K562 (cell line): ENCODE measurements at regions not wholly inside any gene's neighbourhood (a gene's known extent, or its start where the extent isn't known, plus 50 kb on each side); places are given as distances from the start of the nearest gene placed in this dataset.

Source experiments
- ATAC-seq: fragments of 200-7000 bp; cut with Tn5 transposase; 3 replicates; pipeline ENCODE4 v1.9.1; 2020; ENCODE audit warnings: moderate library complexity
- BruUV-seq: library from RNA; stranded (reverse); fragments of 400-500 nt; replicated peaks from 2 replicates; lab custom pipeline; 2021; lab: Mats Ljungman, UMichigan
- CTCF ChIA-PET: fragments of 300-600 bp; formaldehyde crosslinking; extraction: SDS; loops from one replicate; lab custom pipeline; 2021; ENCODE audit warnings: low intra/inter-chr PET ratio; lab: Yijun Ruan, JAX
- POLR2A ChIA-PET: fragments of 300-600, 350-650 bp; sonication (Branson Sonifier 250); formaldehyde crosslinking; extraction: SDS; loops from one replicate; lab custom pipeline; 2021; ENCODE audit warnings: antibody characterized with exemption, inconsistent platforms; lab: Yijun Ruan, JAX
- DNase-seq, 4 experiments: peaks; one replicate each; pipeline versions ENCODE4 v3.0.0 to v3.0.0-alpha.2; 2011 to 2018; ENCODE audit warnings: low spot score in 3 of 4, mixed read lengths in 3 of 4; ENCODE audit errors: extremely low read depth in 1 of 4
- FAIRE-seq: peaks from 2 replicates; lab custom pipeline; 2011; peaks lifted over from hg19 to GRCh38; lab: Jason Lieb, UNC
- H2AFZ ChIP-seq: 2 replicates; pipeline ENCODE4 v1.6.0; 2011; ENCODE audit warnings: low read depth, low read length, control low read depth, inconsistent platforms
- H3K27ac ChIP-seq: fragments of 200-600 bp; 3 replicates; pipeline ENCODE4 v1.8.0; 2011; ENCODE audit warnings: low read depth, mild to moderate bottlenecking, control low read depth, inconsistent platforms, low read length, moderate library complexity, mixed read lengths; ENCODE audit errors: extremely low read depth
- H3K27me3 ChIP-seq, 2 experiments: fragments of 300-600 bp in 1 of 2; 2 replicates in 1 of 2; 3 replicates in 1 of 2; pipeline versions ENCODE4 v1.6.0 to v1.8.0; 2011; ENCODE audit warnings: inconsistent platforms in 2 of 2, low read length in 2 of 2, mild to moderate bottlenecking in 1 of 2, mixed read lengths in 1 of 2, moderate library complexity in 1 of 2; ENCODE audit not compliant: control insufficient read depth in 2 of 2, insufficient read depth in 2 of 2
- H3K36me3 ChIP-seq: fragments of 300-600 bp; 3 replicates; pipeline ENCODE4 v1.8.0; 2011; ENCODE audit warnings: mild to moderate bottlenecking, low read length, inconsistent platforms; ENCODE audit not compliant: control insufficient read depth, insufficient read depth
- H3K4me1 ChIP-seq, 2 experiments: fragments of 200-600 bp in 1 of 2; replicated peaks in 1 of 2; 2 replicates in 1 of 2; 3 replicates in 1 of 2; pipeline versions ENCODE4 v1.5.1 to v1.8.0; 2011; ENCODE audit warnings: inconsistent platforms in 2 of 2, low read length in 2 of 2, mild to moderate bottlenecking in 1 of 2, mixed read lengths in 1 of 2, moderate library complexity in 1 of 2; ENCODE audit not compliant: control insufficient read depth in 2 of 2, insufficient read depth in 2 of 2
- H3K4me2 ChIP-seq: 2 replicates; pipeline ENCODE4 v1.6.1; 2011; ENCODE audit warnings: low read length, control low read depth, inconsistent platforms, mixed read lengths; ENCODE audit not compliant: insufficient read depth
- H3K4me3 ChIP-seq: fragments of 200-600 bp; sonication (generic), shearing (Covaris generic); 2 replicates; pipeline ENCODE4 v1.5.1; 2016; ENCODE audit warnings: control low read depth, inconsistent platforms
- H3K79me2 ChIP-seq: fragments of 200-600 bp; 3 replicates; pipeline ENCODE4 v1.8.0; 2011; ENCODE audit warnings: low read length, inconsistent platforms; ENCODE audit not compliant: control insufficient read depth, insufficient read depth
- H3K9ac ChIP-seq, 2 experiments: 2 replicates each; pipeline versions ENCODE4 v1.6.0 to v1.6.1; 2011; ENCODE audit warnings: low read depth in 2 of 2, low read length in 2 of 2, control low read depth in 1 of 2, inconsistent platforms in 1 of 2, mild to moderate bottlenecking in 1 of 2, mixed read lengths in 1 of 2; ENCODE audit not compliant: insufficient read depth in 1 of 2
- H3K9me1 ChIP-seq: one replicate; pipeline ENCODE4 v1.6.0; 2011; ENCODE audit warnings: inconsistent platforms, mild to moderate bottlenecking, low read length, moderate library complexity; ENCODE audit not compliant: control insufficient read depth, insufficient read depth
- H3K9me3 ChIP-seq: replicated peaks from 2 replicates; pipeline ENCODE4 v1.5.1; 2011; ENCODE audit warnings: low read depth, low read length, inconsistent platforms; ENCODE audit not compliant: control insufficient read depth, insufficient read depth
- H4K20me1 ChIP-seq: replicated peaks from 2 replicates; pipeline ENCODE4 v1.6.1; 2011; ENCODE audit warnings: low read length, inconsistent platforms, mixed read lengths; ENCODE audit not compliant: control insufficient read depth, insufficient read depth
- ELF2 ChIP-seq: fragments of 250-450 bp; sonication (Bioruptor Pico); IDR thresholded peaks from 2 replicates; pipeline ENCODE4 v1.5.0; 2021; ENCODE audit warnings: mild to moderate bottlenecking
- EZH2 ChIP-seq: IDR thresholded peaks from 2 replicates; pipeline ENCODE4 v1.6.1; 2012; ENCODE audit warnings: low read depth, mild to moderate bottlenecking, inconsistent platforms, low read length, borderline replicate concordance
- KAT8 ChIP-seq: fragments of 450-650 bp; IDR thresholded peaks from 2 replicates; pipeline ENCODE4 v1.6.1; 2016; ENCODE audit warnings: low read depth, mild to moderate bottlenecking
- PATZ1 ChIP-seq: fragments of 250-450 bp; sonication (Bioruptor Pico); IDR thresholded peaks from 2 replicates; pipeline ENCODE4 v1.5.0; 2020; ENCODE audit warnings: mild to moderate bottlenecking, borderline replicate concordance
- RFX7 ChIP-seq: fragments of 250-450 bp; sonication (Bioruptor Pico); IDR thresholded peaks from 2 replicates; pipeline ENCODE4 v1.5.1; 2021; ENCODE audit warnings: mild to moderate bottlenecking
- RHOXF2B ChIP-seq: fragments of 250-450 bp; sonication (Bioruptor Pico); conservative IDR thresholded peaks from 2 replicates; pipeline ENCODE4 v1.5.1; 2021
- TBP ChIP-seq: optimal IDR thresholded peaks from 2 replicates; pipeline ENCODE3; 2011; ENCODE audit warnings: low read depth, low read length, improper control_type of control experiment
- USF2 ChIP-seq: sonication (generic); formaldehyde crosslinking; IDR thresholded peaks from 2 replicates; pipeline ENCODE4 v1.5.0; 2020; ENCODE audit warnings: missing genetic modification reagents
- ZNF311 ChIP-seq: fragments of 250-450 bp; sonication (Bioruptor Pico); IDR thresholded peaks from 2 replicates; pipeline ENCODE4 v1.4.0; 2020; ENCODE audit warnings: mild to moderate bottlenecking, moderate library complexity
- ZNF668 ChIP-seq: fragments of 250-450 bp; sonication (Bioruptor Pico); IDR thresholded peaks from 2 replicates; pipeline ENCODE4 v1.8.0; 2022; ENCODE audit warnings: mild to moderate bottlenecking, inconsistent platforms
- ZSCAN32 ChIP-seq: fragments of 450-650 bp; formaldehyde crosslinking; IDR thresholded peaks from 2 replicates; pipeline ENCODE4 v1.4.0; 2020; ENCODE audit warnings: mild to moderate bottlenecking, moderate library complexity
- WGBS: fragments of 100-300 bp; shearing (Covaris generic); methylation state at CpG from one replicate; pipeline ENCODE4 v1.1.6; 2016; ENCODE audit warnings: low coverage, mixed read lengths; ENCODE audit not compliant: insufficient coverage; ENCODE audit errors: missing lambda C conversion rate; 5-methylcytosine and 5-hydroxymethylcytosine counted together
- in situ Hi-C: fragments of 300-500 bp; cut with MboI; formaldehyde crosslinking; loops from 4 replicates; pipeline ENCODE4 v1.15.0; 2018; ENCODE audit warnings: inconsistent platforms, mixed read lengths
- intact Hi-C: fragments of 100-400 bp; cut with micrococcal nuclease; formaldehyde crosslinking; loops from 2 replicates; pipeline ENCODE4 v1.14.2; 2022
- TF ChIP-seq, protein P1 (sequence below): IDR thresholded peaks from 2 replicates; pipeline ENCODE4 v1.6.1; 2011; ENCODE audit not compliant: insufficient read length; ENCODE audit errors: extremely low read depth
- TF ChIP-seq, protein P2 (sequence below): fragments of 450-650 bp; IDR thresholded peaks from 2 replicates; pipeline ENCODE4 v1.6.1; 2016; ENCODE audit warnings: missing biosample characterization, missing genetic modification characterization

- H3K36me3 ChIP-seq, result no peaks in the 10 kb centered on the region
- no peaks in the 10 kb centered on the region for H3K27me3 ChIP-seq
- no peak for FAIRE-seq
- TF ChIP-seq ELF2 (CRISPR knock-in tag) (no peak), RHOXF2B (CRISPR knock-in tag) (no peak)
- no peaks in the 10 kb centered on the region for H3K9me1 ChIP-seq
- no TSS peak for BruUV-seq
- no peak overlapping the region for H3K4me2 ChIP-seq
- H2AFZ ChIP-seq, result no peak overlapping the region
- H3K9me3 ChIP-seq, result no peaks in the 10 kb centered on the region
- H3K4me3 ChIP-seq, result no peak overlapping the region
- ChIA-PET POLR2A (no interaction called here), CTCF (no interaction called here)
- no peak overlapping the region for H3K27ac ChIP-seq
- no peak overlapping the region for H3K9ac ChIP-seq
- H3K79me2 ChIP-seq, result no peaks in the 10 kb centered on the region
- ATAC-seq, result no peak
- H4K20me1 ChIP-seq, result no peaks in the 10 kb centered on the region
- no peaks in the 10 kb centered on the region for H3K4me1 ChIP-seq
- intact Hi-C loops, result no loop called here
- in situ Hi-C loops, result no loop called here
- WGBS, result 0% methylated on average over 2 of the region's 2 CpGs
- DNase-seq, result no peak
These were observed 298.4 kb upstream of the MOCS1 start for GRCh38 chr6:40232698-40233097.

DNA sequence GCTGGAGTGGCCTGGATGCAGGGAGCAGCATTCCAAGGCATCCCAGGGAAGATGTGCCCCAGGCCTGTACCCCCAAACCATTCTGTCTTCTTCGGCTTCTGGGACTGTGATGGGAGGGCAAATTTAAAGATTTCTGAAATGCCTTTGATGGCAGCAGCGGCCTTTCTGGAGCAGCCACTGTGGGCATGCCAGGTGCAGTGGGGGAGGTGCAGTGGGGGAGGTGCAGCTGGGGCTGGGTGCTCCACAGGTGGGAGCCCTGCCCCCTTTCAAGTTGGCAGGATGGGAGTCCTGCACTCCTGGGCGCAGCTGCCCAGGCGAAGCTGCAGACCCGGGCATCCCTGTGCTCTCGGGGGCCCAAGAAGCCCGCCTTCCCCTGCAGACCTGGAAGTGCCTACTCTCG is 293.5 kb upstream of the MOCS1 start:
- Histone ChIP-seq H3K27ac (no peak overlapping the region), H3K9me1 (no peaks in the 10 kb centered on the region), H3K36me3 (no peaks in the 10 kb centered on the region), H3K4me1 (no peaks in the 10 kb centered on the region), H3K9me3 (no peaks in the 10 kb centered on the region), H2AFZ (no peak overlapping the region), H3K4me3 (no peak overlapping the region), H3K9ac (no peak overlapping the region), H4K20me1 (no peaks in the 10 kb centered on the region), H3K79me2 (no peaks in the 10 kb centered on the region), H3K4me2 (no peak overlapping the region), H3K27me3 (no peaks in the 10 kb centered on the region)
- no TSS peak for BruUV-seq
- POLR2A ChIA-PET, result no interaction called here
- CTCF ChIA-PET, result no interaction called here
- intact Hi-C loops, result no loop called here
- in situ Hi-C loops, result no loop called here
- no peak for ATAC-seq
- FAIRE-seq, result no peak
- no peak for DNase-seq
- 0% methylated on average over 8 of the region's 8 CpGs for whole genome bisulfite sequencing
- TF ChIP-seq TBP (no peak), ZNF668 (no peak), USF2 (no peak), KAT8 (no peak), RFX7 (CRISPR knock-in tag) (no peak), ZSCAN32 (no peak), ZNF311 (CRISPR knock-in tag) (no peak), PATZ1 (CRISPR knock-in tag) (no peak), EZH2 (no peak)
- TF ChIP-seq, protein P1, sequence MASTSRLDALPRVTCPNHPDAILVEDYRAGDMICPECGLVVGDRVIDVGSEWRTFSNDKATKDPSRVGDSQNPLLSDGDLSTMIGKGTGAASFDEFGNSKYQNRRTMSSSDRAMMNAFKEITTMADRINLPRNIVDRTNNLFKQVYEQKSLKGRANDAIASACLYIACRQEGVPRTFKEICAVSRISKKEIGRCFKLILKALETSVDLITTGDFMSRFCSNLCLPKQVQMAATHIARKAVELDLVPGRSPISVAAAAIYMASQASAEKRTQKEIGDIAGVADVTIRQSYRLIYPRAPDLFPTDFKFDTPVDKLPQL, result no peak
- TF ChIP-seq, protein P2, sequence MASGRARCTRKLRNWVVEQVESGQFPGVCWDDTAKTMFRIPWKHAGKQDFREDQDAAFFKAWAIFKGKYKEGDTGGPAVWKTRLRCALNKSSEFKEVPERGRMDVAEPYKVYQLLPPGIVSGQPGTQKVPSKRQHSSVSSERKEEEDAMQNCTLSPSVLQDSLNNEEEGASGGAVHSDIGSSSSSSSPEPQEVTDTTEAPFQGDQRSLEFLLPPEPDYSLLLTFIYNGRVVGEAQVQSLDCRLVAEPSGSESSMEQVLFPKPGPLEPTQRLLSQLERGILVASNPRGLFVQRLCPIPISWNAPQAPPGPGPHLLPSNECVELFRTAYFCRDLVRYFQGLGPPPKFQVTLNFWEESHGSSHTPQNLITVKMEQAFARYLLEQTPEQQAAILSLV, result no peak
